CD4-positive, alpha-beta T cell treated with Interleukin-1 beta for 1 hour (primary cell): ENCODE measurements at regions not wholly inside any gene's neighbourhood (a gene's known extent, or its start where the extent isn't known, plus 50 kb on each side); places are given as distances from the start of the nearest gene placed in this dataset.
"Not testable (repeated sequence)": the region's sequence is repeated elsewhere in the genome, so short reads cannot be mapped to it uniquely, and the experiment has no call there.

Experiments used
- DNase-seq, 2 donors: peaks; one replicate each; pipeline ENCODE4 v3.0.0-alpha.2; 2020 to 2022

- no peak for DNase-seq
Observed at GRCh38 chr6:74256781-74257180, 560.8 kb downstream of the CD109 start.

GRCh38 chr6:74256381-74256780 lies 560.4 kb downstream of the CD109 start:
- no peak for DNase-seq

GRCh38 chr6:74255007-74255406 lies 559.0 kb downstream of the CD109 start:
- DNase-seq = not testable (repeated sequence)

GRCh38 chr6:74254147-74254546 lies 558.1 kb downstream of the CD109 start:
- DNase-seq = not testable (repeated sequence)

GRCh38 chr6:74253261-74253660 lies 557.3 kb downstream of the CD109 start:
- DNase-seq = no peak

GRCh38 chr6:74250161-74250818 lies 554.3 kb downstream of the CD109 start:
- DNase-seq = no peak

- DNase-seq = no peak
Observed at GRCh38 chr6:74249658-74250057, 553.7 kb downstream of the CD109 start.

GRCh38 chr6:74248966-74249365 lies 553.0 kb downstream of the CD109 start:
- DNase-seq = no peak

GRCh38 chr6:74222768-74223333 lies 526.8 kb downstream of the CD109 start:
- DNase-seq = no peak

GRCh38 chr6:74213995-74214394 lies 518.0 kb downstream of the CD109 start:
- DNase-seq = no peak

GRCh38 chr6:74208239-74208638 lies 512.2 kb downstream of the CD109 start:
- no peak for DNase-seq

- DNase-seq = no peak
Observed at GRCh38 chr6:74199215-74199915, 503.4 kb downstream of the CD109 start.

GRCh38 chr6:74197310-74197709 lies 501.3 kb downstream of the CD109 start:
- DNase-seq = no peak

- DNase-seq = no peak
Observed at GRCh38 chr6:74187811-74188210, 491.8 kb downstream of the CD109 start.

GRCh38 chr6:74182992-74183391 lies 487.0 kb downstream of the CD109 start:
- DNase-seq = no peak

GRCh38 chr6:74181471-74181870 lies 485.5 kb downstream of the CD109 start:
- no peak for DNase-seq

- DNase-seq = no peak
Observed at GRCh38 chr6:74177506-74177905, 481.5 kb downstream of the CD109 start.

GRCh38 chr6:74170550-74170949 lies 474.5 kb downstream of the CD109 start:
- DNase-seq = not testable (repeated sequence)

- no peak for DNase-seq
Observed at GRCh38 chr6:74170118-74170517, 474.1 kb downstream of the CD109 start.

GRCh38 chr6:74167976-74168375 lies 472.0 kb downstream of the CD109 start:
- DNase-seq = no peak

GRCh38 chr6:74167511-74167910 lies 471.5 kb downstream of the CD109 start:
- no peak for DNase-seq

GRCh38 chr6:74166849-74167248 lies 470.8 kb downstream of the CD109 start:
- no peak for DNase-seq

GRCh38 chr6:74161380-74161779 lies 465.4 kb downstream of the CD109 start:
- DNase-seq = no peak

GRCh38 chr6:74152096-74152675 lies 456.2 kb downstream of the CD109 start:
- no peak for DNase-seq
